ENCODE measurements at regions not wholly inside any gene's neighbourhood (a gene's known extent, or its start where the extent isn't known, plus 50 kb on each side); places are given as distances from the start of the nearest gene placed in this dataset.

DNA sequence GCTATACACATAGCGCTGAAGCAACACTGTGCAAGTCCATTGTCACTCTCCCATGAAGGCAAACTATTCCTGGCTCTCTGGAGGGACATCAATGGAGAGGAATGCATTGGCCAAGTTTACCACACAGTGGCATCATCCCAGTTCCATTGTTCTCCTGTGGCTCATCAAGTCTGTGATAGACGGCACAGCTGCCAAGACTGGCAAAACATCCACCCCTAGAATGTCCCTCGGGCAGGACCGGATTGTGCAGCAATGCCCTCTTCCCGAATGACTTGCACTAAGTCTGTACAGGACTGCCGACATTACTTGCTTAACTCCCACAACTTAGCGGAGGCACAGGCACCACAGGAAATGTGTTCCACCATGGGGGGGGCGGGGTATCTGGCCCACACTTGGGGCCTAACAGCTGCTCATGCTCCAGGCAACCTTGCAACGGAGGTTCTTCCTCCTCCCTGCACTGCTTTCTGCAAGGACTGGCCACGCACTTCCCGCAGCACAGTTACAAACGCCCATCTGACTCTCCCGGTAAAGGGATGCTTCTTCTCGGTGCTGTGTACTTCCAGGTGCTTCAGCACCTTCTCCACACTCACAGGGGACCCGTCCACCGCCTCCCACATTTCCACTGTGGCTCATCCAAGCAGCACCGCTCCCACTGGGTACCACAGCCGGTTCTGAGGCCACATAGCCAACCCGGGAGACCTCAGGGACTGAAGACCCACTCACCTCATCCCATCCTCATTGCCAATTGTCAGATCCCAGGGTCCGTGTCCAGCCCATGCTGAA, 1309.6 kb upstream of the RAG2 start:
- TF ChIP-seq, protein P1, sequence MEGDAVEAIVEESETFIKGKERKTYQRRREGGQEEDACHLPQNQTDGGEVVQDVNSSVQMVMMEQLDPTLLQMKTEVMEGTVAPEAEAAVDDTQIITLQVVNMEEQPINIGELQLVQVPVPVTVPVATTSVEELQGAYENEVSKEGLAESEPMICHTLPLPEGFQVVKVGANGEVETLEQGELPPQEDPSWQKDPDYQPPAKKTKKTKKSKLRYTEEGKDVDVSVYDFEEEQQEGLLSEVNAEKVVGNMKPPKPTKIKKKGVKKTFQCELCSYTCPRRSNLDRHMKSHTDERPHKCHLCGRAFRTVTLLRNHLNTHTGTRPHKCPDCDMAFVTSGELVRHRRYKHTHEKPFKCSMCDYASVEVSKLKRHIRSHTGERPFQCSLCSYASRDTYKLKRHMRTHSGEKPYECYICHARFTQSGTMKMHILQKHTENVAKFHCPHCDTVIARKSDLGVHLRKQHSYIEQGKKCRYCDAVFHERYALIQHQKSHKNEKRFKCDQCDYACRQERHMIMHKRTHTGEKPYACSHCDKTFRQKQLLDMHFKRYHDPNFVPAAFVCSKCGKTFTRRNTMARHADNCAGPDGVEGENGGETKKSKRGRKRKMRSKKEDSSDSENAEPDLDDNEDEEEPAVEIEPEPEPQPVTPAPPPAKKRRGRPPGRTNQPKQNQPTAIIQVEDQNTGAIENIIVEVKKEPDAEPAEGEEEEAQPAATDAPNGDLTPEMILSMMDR (IDR thresholded peaks at IDR 0.05), result no peak
- TF ChIP-seq POLR2A (IDR thresholded peaks at IDR 0.05) (no peak), POLR2AphosphoS5 (IDR thresholded peaks at IDR 0.05) (no peak)
